ENCODE measurements at regions not wholly inside any gene's neighbourhood (a gene's known extent, or its start where the extent isn't known, plus 50 kb on each side); places are given as distances from the start of the nearest gene placed in this dataset.

DNA sequence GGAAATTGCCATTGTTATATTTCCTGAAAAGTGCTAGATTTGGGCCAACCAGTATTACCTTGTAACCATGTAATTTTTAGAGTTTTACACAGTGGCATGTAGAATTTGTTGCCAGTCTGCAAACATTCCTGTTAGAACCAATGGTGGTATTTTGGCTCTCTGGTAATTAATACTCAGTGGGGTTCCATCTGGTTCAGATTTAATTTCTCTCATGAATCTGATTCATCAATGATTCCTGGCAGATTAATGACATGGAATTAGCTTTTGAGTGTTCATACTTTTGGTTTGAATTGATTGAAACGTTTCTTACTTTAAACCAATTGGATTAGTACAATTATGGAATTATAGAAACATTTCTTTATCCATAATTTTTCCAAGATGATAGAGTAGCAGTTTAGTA lies 93.2 kb downstream of the MC4R start (continued):
- TF ChIP-seq, protein P1, sequence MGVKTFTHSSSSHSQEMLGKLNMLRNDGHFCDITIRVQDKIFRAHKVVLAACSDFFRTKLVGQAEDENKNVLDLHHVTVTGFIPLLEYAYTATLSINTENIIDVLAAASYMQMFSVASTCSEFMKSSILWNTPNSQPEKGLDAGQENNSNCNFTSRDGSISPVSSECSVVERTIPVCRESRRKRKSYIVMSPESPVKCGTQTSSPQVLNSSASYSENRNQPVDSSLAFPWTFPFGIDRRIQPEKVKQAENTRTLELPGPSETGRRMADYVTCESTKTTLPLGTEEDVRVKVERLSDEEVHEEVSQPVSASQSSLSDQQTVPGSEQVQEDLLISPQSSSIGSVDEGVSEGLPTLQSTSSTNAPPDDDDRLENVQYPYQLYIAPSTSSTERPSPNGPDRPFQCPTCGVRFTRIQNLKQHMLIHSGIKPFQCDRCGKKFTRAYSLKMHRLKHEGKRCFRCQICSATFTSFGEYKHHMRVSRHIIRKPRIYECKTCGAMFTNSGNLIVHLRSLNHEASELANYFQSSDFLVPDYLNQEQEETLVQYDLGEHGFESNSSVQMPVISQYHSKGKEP (tag by site-specific recombination; IDR thresholded peaks at IDR 0.05), result no peak
- TF ChIP-seq ZBTB8A (tag by site-specific recombination; IDR thresholded peaks at IDR 0.05) (no peak), ZNF548 (tag by site-specific recombination; IDR thresholded peaks at IDR 0.05) (no peak), RBAK (tag by site-specific recombination; IDR thresholded peaks at IDR 0.05) (no peak)
- TF ChIP-seq, protein P2, sequence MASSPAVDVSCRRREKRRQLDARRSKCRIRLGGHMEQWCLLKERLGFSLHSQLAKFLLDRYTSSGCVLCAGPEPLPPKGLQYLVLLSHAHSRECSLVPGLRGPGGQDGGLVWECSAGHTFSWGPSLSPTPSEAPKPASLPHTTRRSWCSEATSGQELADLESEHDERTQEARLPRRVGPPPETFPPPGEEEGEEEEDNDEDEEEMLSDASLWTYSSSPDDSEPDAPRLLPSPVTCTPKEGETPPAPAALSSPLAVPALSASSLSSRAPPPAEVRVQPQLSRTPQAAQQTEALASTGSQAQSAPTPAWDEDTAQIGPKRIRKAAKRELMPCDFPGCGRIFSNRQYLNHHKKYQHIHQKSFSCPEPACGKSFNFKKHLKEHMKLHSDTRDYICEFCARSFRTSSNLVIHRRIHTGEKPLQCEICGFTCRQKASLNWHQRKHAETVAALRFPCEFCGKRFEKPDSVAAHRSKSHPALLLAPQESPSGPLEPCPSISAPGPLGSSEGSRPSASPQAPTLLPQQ (tag by site-specific recombination; IDR thresholded peaks at IDR 0.05), result no peak

DNA sequence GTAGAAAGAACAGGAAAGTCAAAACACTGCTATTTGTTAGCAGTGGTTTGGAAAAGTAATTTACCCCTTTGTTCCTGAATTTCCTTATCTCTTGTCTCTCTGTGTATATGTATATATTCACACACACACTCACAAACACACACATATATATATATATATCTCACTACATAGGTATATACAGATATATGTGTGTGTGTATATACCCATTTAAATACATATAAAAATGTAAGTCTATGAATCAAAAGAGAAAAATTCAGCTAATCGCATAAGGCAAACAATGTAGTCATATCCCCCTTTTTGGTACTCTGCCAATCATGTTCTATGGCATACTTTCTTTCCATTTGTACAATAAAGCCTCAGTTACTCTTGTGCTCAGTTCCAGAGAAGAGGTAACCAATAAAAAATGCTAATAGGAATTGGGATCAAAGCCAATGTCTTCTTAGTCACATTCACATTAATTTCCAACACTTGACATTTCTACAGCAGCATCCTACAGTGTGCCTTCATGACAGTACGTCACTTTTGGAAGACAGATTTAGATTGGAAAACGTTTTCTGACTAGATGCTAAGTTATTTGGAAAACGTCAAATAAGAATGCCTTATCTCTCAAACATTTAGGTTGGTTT lies 94.6 kb downstream of the MC4R start:
- Histone ChIP-seq H3K27ac (ENCODE audit: extremely low read depth, low read depth, low read length) (no peak overlapping the region), H3K4me3 (ENCODE audit: low read depth, low read length) (no peak overlapping the region), H3K36me3 (ENCODE audit: control insufficient read depth in 2 of 2, insufficient read depth in 1 of 2, low read length in 2 of 2) (no peaks in the 10 kb centered on the region), H3K9me3 (ENCODE audit: control insufficient read depth, insufficient read depth, low read depth, low read length) (no peaks in the 10 kb centered on the region), H3K4me1 (ENCODE audit: control insufficient read depth, insufficient read depth, low read length) (no peaks in the 10 kb centered on the region)
- POLR2A ChIA-PET, result no interaction called here
- CTCF ChIA-PET, result no interaction called here
- TF ChIP-seq ZNF184 (tag by site-specific recombination; IDR thresholded peaks at IDR 0.05) (no peak), ZNF555 (tag by site-specific recombination; conservative IDR thresholded peaks at IDR 0.05) (no peak), ZNF571 (tag by site-specific recombination; IDR thresholded peaks at IDR 0.05) (no peak), ZNF341 (tag by site-specific recombination; IDR thresholded peaks at IDR 0.05; ENCODE audit: low read depth) (no peak), ZNF404 (tag by site-specific recombination; IDR thresholded peaks at IDR 0.05) (no peak), KLF16 (tag by site-specific recombination; IDR thresholded peaks at IDR 0.05) (no peak), ZBTB48 (tag by site-specific recombination; IDR thresholded peaks at IDR 0.05) (no peak), PRDM1 (tag by site-specific recombination; IDR thresholded peaks at IDR 0.05) (no peak), ZNF670 (tag by site-specific recombination; IDR thresholded peaks at IDR 0.05; ENCODE audit: low read depth) (no peak), EGR2 (tag by site-specific recombination; IDR thresholded peaks at IDR 0.05; ENCODE audit: low read depth) (no peak), ZNF221 (tag by site-specific recombination; IDR thresholded peaks at IDR 0.05; ENCODE audit: borderline replicate concordance) (no peak), ZNF530 (tag by site-specific recombination; IDR thresholded peaks at IDR 0.05; ENCODE audit: low read depth) (no peak), ZNF664 (tag by site-specific recombination; IDR thresholded peaks at IDR 0.05) (no peak), ZNF843 (tag by site-specific recombination; IDR thresholded peaks at IDR 0.05) (no peak)
- TF ChIP-seq, protein P3, sequence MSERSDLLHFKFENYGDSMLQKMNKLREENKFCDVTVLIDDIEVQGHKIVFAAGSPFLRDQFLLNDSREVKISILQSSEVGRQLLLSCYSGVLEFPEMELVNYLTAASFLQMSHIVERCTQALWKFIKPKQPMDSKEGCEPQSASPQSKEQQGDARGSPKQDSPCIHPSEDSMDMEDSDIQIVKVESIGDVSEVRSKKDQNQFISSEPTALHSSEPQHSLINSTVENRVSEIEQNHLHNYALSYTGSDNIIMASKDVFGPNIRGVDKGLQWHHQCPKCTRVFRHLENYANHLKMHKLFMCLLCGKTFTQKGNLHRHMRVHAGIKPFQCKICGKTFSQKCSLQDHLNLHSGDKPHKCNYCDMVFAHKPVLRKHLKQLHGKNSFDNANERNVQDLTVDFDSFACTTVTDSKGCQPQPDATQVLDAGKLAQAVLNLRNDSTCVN (tag by site-specific recombination; optimal IDR thresholded peaks at IDR 0.05), result no peak
- TF ChIP-seq, protein P4, sequence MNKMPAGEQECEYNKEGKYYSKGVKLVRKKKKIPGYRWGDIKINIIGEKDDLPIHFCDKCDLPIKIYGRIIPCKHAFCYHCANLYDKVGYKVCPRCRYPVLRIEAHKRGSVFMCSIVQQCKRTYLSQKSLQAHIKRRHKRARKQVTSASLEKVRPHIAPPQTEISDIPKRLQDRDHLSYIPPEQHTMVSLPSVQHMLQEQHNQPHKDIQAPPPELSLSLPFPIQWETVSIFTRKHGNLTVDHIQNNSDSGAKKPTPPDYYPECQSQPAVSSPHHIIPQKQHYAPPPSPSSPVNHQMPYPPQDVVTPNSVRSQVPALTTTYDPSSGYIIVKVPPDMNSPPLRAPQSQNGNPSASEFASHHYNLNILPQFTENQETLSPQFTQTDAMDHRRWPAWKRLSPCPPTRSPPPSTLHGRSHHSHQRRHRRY (tag by site-specific recombination; IDR thresholded peaks at IDR 0.05), result no peak
- TF ChIP-seq, protein P5, sequence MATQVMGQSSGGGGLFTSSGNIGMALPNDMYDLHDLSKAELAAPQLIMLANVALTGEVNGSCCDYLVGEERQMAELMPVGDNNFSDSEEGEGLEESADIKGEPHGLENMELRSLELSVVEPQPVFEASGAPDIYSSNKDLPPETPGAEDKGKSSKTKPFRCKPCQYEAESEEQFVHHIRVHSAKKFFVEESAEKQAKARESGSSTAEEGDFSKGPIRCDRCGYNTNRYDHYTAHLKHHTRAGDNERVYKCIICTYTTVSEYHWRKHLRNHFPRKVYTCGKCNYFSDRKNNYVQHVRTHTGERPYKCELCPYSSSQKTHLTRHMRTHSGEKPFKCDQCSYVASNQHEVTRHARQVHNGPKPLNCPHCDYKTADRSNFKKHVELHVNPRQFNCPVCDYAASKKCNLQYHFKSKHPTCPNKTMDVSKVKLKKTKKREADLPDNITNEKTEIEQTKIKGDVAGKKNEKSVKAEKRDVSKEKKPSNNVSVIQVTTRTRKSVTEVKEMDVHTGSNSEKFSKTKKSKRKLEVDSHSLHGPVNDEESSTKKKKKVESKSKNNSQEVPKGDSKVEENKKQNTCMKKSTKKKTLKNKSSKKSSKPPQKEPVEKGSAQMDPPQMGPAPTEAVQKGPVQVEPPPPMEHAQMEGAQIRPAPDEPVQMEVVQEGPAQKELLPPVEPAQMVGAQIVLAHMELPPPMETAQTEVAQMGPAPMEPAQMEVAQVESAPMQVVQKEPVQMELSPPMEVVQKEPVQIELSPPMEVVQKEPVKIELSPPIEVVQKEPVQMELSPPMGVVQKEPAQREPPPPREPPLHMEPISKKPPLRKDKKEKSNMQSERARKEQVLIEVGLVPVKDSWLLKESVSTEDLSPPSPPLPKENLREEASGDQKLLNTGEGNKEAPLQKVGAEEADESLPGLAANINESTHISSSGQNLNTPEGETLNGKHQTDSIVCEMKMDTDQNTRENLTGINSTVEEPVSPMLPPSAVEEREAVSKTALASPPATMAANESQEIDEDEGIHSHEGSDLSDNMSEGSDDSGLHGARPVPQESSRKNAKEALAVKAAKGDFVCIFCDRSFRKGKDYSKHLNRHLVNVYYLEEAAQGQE (tag by site-specific recombination; IDR thresholded peaks at IDR 0.05), result no peak
- TF ChIP-seq, protein P6, sequence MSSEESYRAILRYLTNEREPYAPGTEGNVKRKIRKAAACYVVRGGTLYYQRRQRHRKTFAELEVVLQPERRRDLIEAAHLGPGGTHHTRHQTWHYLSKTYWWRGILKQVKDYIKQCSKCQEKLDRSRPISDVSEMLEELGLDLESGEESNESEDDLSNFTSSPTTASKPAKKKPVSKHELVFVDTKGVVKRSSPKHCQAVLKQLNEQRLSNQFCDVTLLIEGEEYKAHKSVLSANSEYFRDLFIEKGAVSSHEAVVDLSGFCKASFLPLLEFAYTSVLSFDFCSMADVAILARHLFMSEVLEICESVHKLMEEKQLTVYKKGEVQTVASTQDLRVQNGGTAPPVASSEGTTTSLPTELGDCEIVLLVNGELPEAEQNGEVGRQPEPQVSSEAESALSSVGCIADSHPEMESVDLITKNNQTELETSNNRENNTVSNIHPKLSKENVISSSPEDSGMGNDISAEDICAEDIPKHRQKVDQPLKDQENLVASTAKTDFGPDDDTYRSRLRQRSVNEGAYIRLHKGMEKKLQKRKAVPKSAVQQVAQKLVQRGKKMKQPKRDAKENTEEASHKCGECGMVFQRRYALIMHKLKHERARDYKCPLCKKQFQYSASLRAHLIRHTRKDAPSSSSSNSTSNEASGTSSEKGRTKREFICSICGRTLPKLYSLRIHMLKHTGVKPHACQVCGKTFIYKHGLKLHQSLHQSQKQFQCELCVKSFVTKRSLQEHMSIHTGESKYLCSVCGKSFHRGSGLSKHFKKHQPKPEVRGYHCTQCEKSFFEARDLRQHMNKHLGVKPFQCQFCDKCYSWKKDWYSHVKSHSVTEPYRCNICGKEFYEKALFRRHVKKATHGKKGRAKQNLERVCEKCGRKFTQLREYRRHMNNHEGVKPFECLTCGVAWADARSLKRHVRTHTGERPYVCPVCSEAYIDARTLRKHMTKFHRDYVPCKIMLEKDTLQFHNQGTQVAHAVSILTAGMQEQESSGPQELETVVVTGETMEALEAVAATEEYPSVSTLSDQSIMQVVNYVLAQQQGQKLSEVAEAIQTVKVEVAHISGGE (tag by site-specific recombination; conservative IDR thresholded peaks at IDR 0.05; ENCODE audit: low read depth), result no peak

Measured in HEK293 (cell line).